GM23338 (cell line): ENCODE measurements at regions not wholly inside any gene's neighbourhood (a gene's known extent, or its start where the extent isn't known, plus 50 kb on each side); places are given as distances from the start of the nearest gene placed in this dataset.

Experiments
- ATAC-seq: fragments of 200-7000 bp; cut with Tn5 transposase; 3 replicates; pipeline ENCODE4 v1.9.1; 2020
- DNase-seq: peaks from one replicate; pipeline ENCODE4 v3.0.0-alpha.2; 2015; ENCODE audit warnings: low spot score
- H2AFZ ChIP-seq: fragments of 200-600 bp; sonication (generic); 2 replicates; pipeline ENCODE4 v1.8.0; 2016; ENCODE audit warnings: antibody characterized with exemption, mild to moderate bottlenecking, moderate library complexity
- H3F3A ChIP-seq: fragments of 200-600 bp; sonication (generic); replicated peaks from 2 replicates; pipeline ENCODE4 v1.8.0; 2017; ENCODE audit warnings: antibody characterized with exemption, mixed run types, low read depth
- H3K27ac ChIP-seq: fragments of 200-600 bp; sonication (generic); 2 replicates; pipeline ENCODE4 v1.6.1; 2016; ENCODE audit warnings: low read depth
- H3K27me3 ChIP-seq: fragments of 200-600 bp; sonication (generic); 2 replicates; pipeline ENCODE4 v1.8.0; 2016; ENCODE audit warnings: mild to moderate bottlenecking, mixed run types, moderate library complexity; ENCODE audit not compliant: insufficient read depth
- H3K36me3 ChIP-seq: fragments of 200-600 bp; sonication (generic); 2 replicates; pipeline ENCODE4 v1.8.0; 2016; ENCODE audit warnings: mild to moderate bottlenecking; ENCODE audit not compliant: insufficient read depth
- H3K4me1 ChIP-seq: fragments of 200-600 bp; sonication (generic); 2 replicates; pipeline ENCODE4 v1.8.0; 2016; ENCODE audit warnings: mild to moderate bottlenecking, moderate library complexity; ENCODE audit not compliant: insufficient read depth
- H3K4me2 ChIP-seq: fragments of 200-600 bp; sonication (generic); 2 replicates; pipeline ENCODE4 v1.7.1; 2017; ENCODE audit warnings: mixed run types
- H3K4me3 ChIP-seq: fragments of 200-600 bp; sonication (generic); 2 replicates; pipeline ENCODE4 v1.6.1; 2016; ENCODE audit warnings: mixed run types
- H3K79me2 ChIP-seq: fragments of 200-600 bp; sonication (generic); replicated peaks from 2 replicates; pipeline ENCODE4 v1.8.0; 2017; ENCODE audit warnings: mild to moderate bottlenecking; ENCODE audit not compliant: insufficient read depth
- H3K9me2 ChIP-seq: fragments of 200-600 bp; sonication (generic); 2 replicates; pipeline ENCODE4 v1.8.0; 2017; ENCODE audit not compliant: insufficient read depth
- H4K20me1 ChIP-seq: fragments of 200-600 bp; sonication (generic); replicated peaks from 2 replicates; pipeline ENCODE4 v1.8.0; 2017; ENCODE audit warnings: mild to moderate bottlenecking; ENCODE audit not compliant: insufficient read depth
- H3K27ac Mint-ChIP-seq: 2 replicates; pipeline ENCODE4 v1.8.0; 2020; ENCODE audit warnings: inconsistent platforms, mild to moderate bottlenecking, moderate library complexity, mixed read lengths
- H3K27me3 Mint-ChIP-seq: 3 replicates; pipeline ENCODE4 v1.8.0; 2022; ENCODE audit warnings: low read depth, mild to moderate bottlenecking, moderate library complexity, mixed read lengths, inconsistent platforms; ENCODE audit not compliant: insufficient read depth, poor library complexity
- H3K36me3 Mint-ChIP-seq: 3 replicates; pipeline ENCODE4 v1.8.0; 2021; ENCODE audit warnings: low read depth, mild to moderate bottlenecking, inconsistent platforms, moderate library complexity, mixed read lengths
- H3K4me1 Mint-ChIP-seq: 3 replicates; pipeline ENCODE4 v1.8.0; 2020; ENCODE audit warnings: mild to moderate bottlenecking, inconsistent platforms, mixed read lengths
- H3K4me3 Mint-ChIP-seq: 3 replicates; pipeline ENCODE4 v1.8.0; 2021; ENCODE audit warnings: moderate library complexity, mild to moderate bottlenecking, inconsistent platforms, mixed read lengths
- H3K9me3 Mint-ChIP-seq: 3 replicates; pipeline ENCODE4 v1.8.0; 2020; ENCODE audit warnings: moderate library complexity, mild to moderate bottlenecking, inconsistent platforms, mixed read lengths
- CREB1 ChIP-seq: fragments of 250-450 bp; sonication (Bioruptor Pico); IDR thresholded peaks from 2 replicates; pipeline ENCODE4 v1.5.0; 2020; ENCODE audit warnings: low read depth, mild to moderate bottlenecking, moderate library complexity
- CTCF ChIP-seq, 2 experiments: fragments of 200-600 bp in 1 of 2; sonication (generic) in 1 of 2; conservative IDR thresholded peaks; 2 replicates each; pipeline versions ENCODE4 v1.5.1 to v1.6.1; 2016 to 2017; ENCODE audit warnings: antibody characterized with exemption in 2 of 2, low read depth in 2 of 2, mild to moderate bottlenecking in 2 of 2, moderate library complexity in 1 of 2
- ETS1 ChIP-seq: IDR thresholded peaks from 2 replicates; pipeline ENCODE4 v1.6.1; 2016; ENCODE audit warnings: antibody characterized with exemption
- EZH2 ChIP-seq: fragments of 200-600 bp; sonication (generic); IDR thresholded peaks from one replicate; pipeline ENCODE4 v1.8.0; 2017; ENCODE audit warnings: antibody characterized with exemption, mild to moderate bottlenecking, low read depth; ENCODE audit not compliant: unreplicated experiment
- EZH2phosphoT487 ChIP-seq: fragments of 200-600 bp; sonication (generic); IDR thresholded peaks from one replicate; pipeline ENCODE4 v1.8.1; 2018; ENCODE audit warnings: antibody characterized with exemption; ENCODE audit not compliant: unreplicated experiment
- NANOG ChIP-seq: IDR thresholded peaks from 2 replicates; pipeline ENCODE4 v1.6.1; 2016; ENCODE audit warnings: antibody characterized with exemption, borderline replicate concordance
- POLR2AphosphoS5 ChIP-seq: IDR thresholded peaks from 2 replicates; pipeline ENCODE4 v1.6.1; 2016; ENCODE audit warnings: antibody characterized with exemption, low read depth
- REST ChIP-seq: IDR thresholded peaks from one replicate; pipeline ENCODE4 v1.6.1; 2018; ENCODE audit warnings: antibody characterized with exemption; ENCODE audit not compliant: unreplicated experiment
- STAT1 ChIP-seq: IDR thresholded peaks from one replicate; pipeline ENCODE4 v1.6.1; 2016; ENCODE audit warnings: antibody characterized with exemption; ENCODE audit not compliant: unreplicated experiment
- ZNF114 ChIP-seq: fragments of 250-450 bp; sonication (Bioruptor Pico); IDR thresholded peaks from 2 replicates; pipeline ENCODE4 v1.5.0; 2020; ENCODE audit warnings: mild to moderate bottlenecking, moderate library complexity
- ZNF462 ChIP-seq: fragments of 250-450 bp; sonication (Bioruptor Pico); IDR thresholded peaks from 2 replicates; pipeline ENCODE4 v1.5.0; 2020; ENCODE audit warnings: mild to moderate bottlenecking, moderate library complexity

- TF ChIP-seq ZNF462 (CRISPR knock-in tag) (no peak), EZH2 (no peak), ZNF114 (CRISPR knock-in tag) (no peak), POLR2AphosphoS5 (no peak), NANOG (no peak)
Observed at GRCh38 chr15:35740761-35741160, 194.8 kb upstream of the DPH6 start (continued).

- DNase-seq (no peak), ATAC-seq (no peak)
- no peak overlapping the region for H3K27ac ChIP-seq
- H3K4me1 ChIP-seq, result no peaks in the 10 kb centered on the region
- H3K4me3 ChIP-seq, result no peak overlapping the region
- H3K27ac Mint-ChIP-seq, result no peak overlapping the region
- no peaks in the 10 kb centered on the region for H3K79me2 ChIP-seq
- H3K4me3 Mint-ChIP-seq, result no peak overlapping the region
- H3K4me2 ChIP-seq, result no peak overlapping the region
- H4K20me1 ChIP-seq, result no peaks in the 10 kb centered on the region
- H3K9me3 Mint-ChIP-seq, result no peaks in the 10 kb centered on the region
- H3F3A ChIP-seq, result no peaks in the 10 kb centered on the region
- no peaks in the 10 kb centered on the region for H3K27me3 ChIP-seq
- peaks cover 6% of the 10 kb centered on the region for H3K9me2 ChIP-seq
- H3K36me3 ChIP-seq, result no peaks in the 10 kb centered on the region
- no peaks in the 10 kb centered on the region for H3K27me3 Mint-ChIP-seq
- no peak overlapping the region for H2AFZ ChIP-seq
- no peaks in the 10 kb centered on the region for H3K36me3 Mint-ChIP-seq
- peaks cover 4% of the 10 kb centered on the region; the same call in 2 of the 3 replicates for H3K4me1 Mint-ChIP-seq
- TF ChIP-seq ETS1, result no peak
- TF ChIP-seq EZH2phosphoT487, result no peak
- no peak for TF ChIP-seq STAT1
- TF ChIP-seq EZH2, result no peak
- TF ChIP-seq POLR2AphosphoS5, result no peak
- no peak for TF ChIP-seq ZNF114 (CRISPR knock-in tag)
- TF ChIP-seq CREB1 (CRISPR knock-in tag), result no peak
- TF ChIP-seq CTCF (conservative IDR thresholded peaks at IDR 0.05; ENCODE audit: low read depth in 2 of 2), result no peak
- no peak for TF ChIP-seq REST
Observed at GRCh38 chr15:35741395-35741794, 195.4 kb upstream of the DPH6 start.
